Astrocyte of the hippocampus (primary cell): ENCODE measurements at regions not wholly inside any gene's neighbourhood (a gene's known extent, or its start where the extent isn't known, plus 50 kb on each side); places are given as distances from the start of the nearest gene placed in this dataset.
A peak's percentile ranks its signal among the peaks of the same experiment; 100 is the strongest.

Experiments
- DNase-seq: peaks from one replicate; pipeline ENCODE4 v3.0.0; 2011; ENCODE audit warnings: low read depth, low spot score

- peak; percentile 67 for DNase-seq
Measured at GRCh38 chr5:107808671-107809137, 138.0 kb upstream of the EFNA5 start.

- no peak for DNase-seq
Measured at GRCh38 chr5:107807431-107807830, 136.7 kb upstream of the EFNA5 start.

- peak; percentile 69 for DNase-seq
Measured at GRCh38 chr5:107806705-107807104, 136.0 kb upstream of the EFNA5 start.

GRCh38 chr5:107806271-107806670 is 135.5 kb upstream of the EFNA5 start:
- no peak for DNase-seq

GRCh38 chr5:107805824-107806223 is 135.1 kb upstream of the EFNA5 start:
- no peak for DNase-seq

- DNase-seq = no peak
Measured at GRCh38 chr5:107805166-107805565, 134.4 kb upstream of the EFNA5 start.

GRCh38 chr5:107803728-107804127 is 133.0 kb upstream of the EFNA5 start:
- no peak for DNase-seq

- DNase-seq = no peak
Measured at GRCh38 chr5:107801061-107801460, 130.3 kb upstream of the EFNA5 start.

- no peak for DNase-seq
Measured at GRCh38 chr5:107799306-107799705, 128.6 kb upstream of the EFNA5 start.

- DNase-seq = no peak
Measured at GRCh38 chr5:107796797-107797196, 126.1 kb upstream of the EFNA5 start.

- no peak for DNase-seq
Measured at GRCh38 chr5:107794741-107795140, 124.0 kb upstream of the EFNA5 start.

GRCh38 chr5:107792940-107793339 is 122.2 kb upstream of the EFNA5 start:
- no peak for DNase-seq

- no peak for DNase-seq
Measured at GRCh38 chr5:107790671-107791070, 119.9 kb upstream of the EFNA5 start.

- no peak for DNase-seq
Measured at GRCh38 chr5:107786424-107786823, 115.7 kb upstream of the EFNA5 start.

GRCh38 chr5:107783551-107783950 is 112.8 kb upstream of the EFNA5 start:
- peak; percentile 31 for DNase-seq

GRCh38 chr5:107782561-107783169 is 111.9 kb upstream of the EFNA5 start:
- DNase-seq = no peak

GRCh38 chr5:107781451-107781850 is 110.7 kb upstream of the EFNA5 start:
- peak; percentile 87 for DNase-seq

- DNase-seq = no peak
Measured at GRCh38 chr5:107779437-107779836, 108.7 kb upstream of the EFNA5 start.

GRCh38 chr5:107778647-107779046 is 107.9 kb upstream of the EFNA5 start:
- no peak for DNase-seq

- no peak for DNase-seq
Measured at GRCh38 chr5:107776922-107777740, 106.4 kb upstream of the EFNA5 start.

- DNase-seq = no peak
Measured at GRCh38 chr5:107776506-107776905, 105.8 kb upstream of the EFNA5 start.

- DNase-seq = no peak
Measured at GRCh38 chr5:107774316-107774715, 103.6 kb upstream of the EFNA5 start.

- no peak for DNase-seq
Measured at GRCh38 chr5:107773479-107773878, 102.7 kb upstream of the EFNA5 start.
